Fibroblast of lung (primary cell): ENCODE measurements at regions not wholly inside any gene's neighbourhood (a gene's known extent, or its start where the extent isn't known, plus 50 kb on each side); places are given as distances from the start of the nearest gene placed in this dataset.

Source experiments
- DNase-seq, 2 donors: peaks; one replicate each; pipeline versions ENCODE4 v3.0.0 to v3.0.0-alpha.2; 2010; ENCODE audit warnings: low read depth in 2 of 2
- H2AFZ ChIP-seq: 2 replicates; pipeline ENCODE4 v1.5.1; 2012; ENCODE audit warnings: low read length, control low read depth, inconsistent platforms
- H3K27ac ChIP-seq: 2 replicates; pipeline ENCODE4 v1.5.1; 2011; ENCODE audit warnings: low read length, control low read depth; ENCODE audit not compliant: insufficient read depth
- H3K27me3 ChIP-seq: 2 replicates; pipeline ENCODE4 v1.5.1; 2011; ENCODE audit warnings: mild to moderate bottlenecking, low read length; ENCODE audit not compliant: control insufficient read depth, insufficient read depth
- H3K36me3 ChIP-seq: 2 replicates; pipeline ENCODE4 v1.5.1; 2011; ENCODE audit warnings: low read length; ENCODE audit not compliant: control insufficient read depth, insufficient read depth
- H3K4me1 ChIP-seq: 2 replicates; pipeline ENCODE4 v1.5.1; 2011; ENCODE audit warnings: low read length; ENCODE audit not compliant: control insufficient read depth, insufficient read depth; ENCODE audit errors: extremely low read depth
- H3K4me2 ChIP-seq: 2 replicates; pipeline ENCODE4 v1.5.1; 2011; ENCODE audit warnings: low read length, control low read depth; ENCODE audit not compliant: insufficient read depth; ENCODE audit errors: extremely low read depth
- H3K4me3 ChIP-seq, 4 experiments: fragments of 200-600 bp in 1 of 4; sonication (generic) in 1 of 4; replicated peaks in 1 of 4; 2 replicates each; pipeline ENCODE4 v1.5.1; 2011 to 2016; ENCODE audit warnings: low read length in 4 of 4, low read depth in 3 of 4, mild to moderate bottlenecking in 3 of 4, control low read depth in 2 of 4, inconsistent platforms in 1 of 4, mixed read lengths in 1 of 4; ENCODE audit not compliant: insufficient read depth in 1 of 4; ENCODE audit errors: control extremely low read depth in 1 of 4
- H3K79me2 ChIP-seq: 2 replicates; pipeline ENCODE4 v1.5.1; 2012; ENCODE audit warnings: mild to moderate bottlenecking, low read length, inconsistent platforms; ENCODE audit not compliant: control insufficient read depth, insufficient read depth
- H3K9ac ChIP-seq: 2 replicates; pipeline ENCODE4 v1.5.1; 2011; ENCODE audit warnings: mild to moderate bottlenecking, low read length, control low read depth; ENCODE audit not compliant: insufficient read depth
- H3K9me3 ChIP-seq: 2 replicates; pipeline ENCODE4 v1.5.1; 2012; ENCODE audit warnings: low read depth, low read length; ENCODE audit not compliant: control insufficient read depth, insufficient read depth
- H4K20me1 ChIP-seq: 2 replicates; pipeline ENCODE4 v1.5.1; 2011; ENCODE audit warnings: low read length; ENCODE audit not compliant: control insufficient read depth, insufficient read depth; ENCODE audit errors: extremely low read depth
- CTCF ChIP-seq, 2 donors: IDR thresholded peaks in 1 of 2; conservative IDR thresholded peaks in 1 of 2; 1 replicate in 1 of 2; 2 replicates in 1 of 2; pipeline ENCODE4 v1.5.1; 2011 to 2012; ENCODE audit warnings: low read length in 2 of 2, control low read depth in 1 of 2, inconsistent platforms in 1 of 2, low read depth in 1 of 2, mild to moderate bottlenecking in 1 of 2
- EZH2 ChIP-seq: IDR thresholded peaks from 2 replicates; pipeline ENCODE4 v1.5.1; 2012; ENCODE audit warnings: low read length, control low read depth, mild to moderate bottlenecking; ENCODE audit errors: missing control alignments

GRCh38 chr19:31913103-31913661, 432.2 kb upstream of the ZNF507 start:
- Histone ChIP-seq H3K27me3 (no peaks in the 10 kb centered on the region), H3K79me2 (no peaks in the 10 kb centered on the region), H3K9me3 (no peaks in the 10 kb centered on the region), H3K4me2 (no peak overlapping the region), H3K4me1 (no peaks in the 10 kb centered on the region), H2AFZ (no peak overlapping the region), H3K27ac (no peak overlapping the region), H3K36me3 (no peaks in the 10 kb centered on the region), H3K9ac (no peak overlapping the region), H3K4me3 (no peak overlapping the region), H4K20me1 (no peaks in the 10 kb centered on the region)
- no peak for DNase-seq
- TF ChIP-seq CTCF (conservative IDR thresholded peaks at IDR 0.05 in 1 of 2, IDR thresholded peaks at IDR 0.05 in 1 of 2; ENCODE audit: low read depth in 1 of 2, low read length in 2 of 2) (no peak), EZH2 (no peak)

GRCh38 chr19:31930401-31930800, 415.0 kb upstream of the ZNF507 start:
- TF ChIP-seq EZH2 (no peak), CTCF (conservative IDR thresholded peaks at IDR 0.05 in 1 of 2, IDR thresholded peaks at IDR 0.05 in 1 of 2; ENCODE audit: low read depth in 1 of 2, low read length in 2 of 2) (no peak)
- Histone ChIP-seq H4K20me1 (no peaks in the 10 kb centered on the region), H3K9me3 (no peaks in the 10 kb centered on the region), H3K9ac (no peak overlapping the region), H3K36me3 (no peaks in the 10 kb centered on the region), H3K27me3 (no peaks in the 10 kb centered on the region), H3K27ac (no peak overlapping the region), H3K4me3 (no peak overlapping the region), H3K79me2 (no peaks in the 10 kb centered on the region), H3K4me2 (no peak overlapping the region), H2AFZ (no peak overlapping the region), H3K4me1 (no peaks in the 10 kb centered on the region)
- DNase-seq, result no peak

- H3K9me3 ChIP-seq, result no peaks in the 10 kb centered on the region
- no peaks in the 10 kb centered on the region for H3K27me3 ChIP-seq
- no peaks in the 10 kb centered on the region for H4K20me1 ChIP-seq
- no peak overlapping the region for H3K4me2 ChIP-seq
- no peak overlapping the region for H3K9ac ChIP-seq
- DNase-seq, result no peak
- H2AFZ ChIP-seq, result no peak overlapping the region
- TF ChIP-seq CTCF (conservative IDR thresholded peaks at IDR 0.05 in 1 of 2, IDR thresholded peaks at IDR 0.05 in 1 of 2; ENCODE audit: low read depth in 1 of 2, low read length in 2 of 2) (no peak), EZH2 (no peak)
- H3K4me3 ChIP-seq, result no peak overlapping the region
- no peaks in the 10 kb centered on the region for H3K79me2 ChIP-seq
- no peaks in the 10 kb centered on the region for H3K4me1 ChIP-seq
- H3K36me3 ChIP-seq, result no peaks in the 10 kb centered on the region
- no peak overlapping the region for H3K27ac ChIP-seq
Observed at GRCh38 chr19:31937983-31938382, 407.4 kb upstream of the ZNF507 start.
